ENCODE measurements at regions not wholly inside any gene's neighbourhood (a gene's known extent, or its start where the extent isn't known, plus 50 kb on each side); places are given as distances from the start of the nearest gene placed in this dataset.

DNA sequence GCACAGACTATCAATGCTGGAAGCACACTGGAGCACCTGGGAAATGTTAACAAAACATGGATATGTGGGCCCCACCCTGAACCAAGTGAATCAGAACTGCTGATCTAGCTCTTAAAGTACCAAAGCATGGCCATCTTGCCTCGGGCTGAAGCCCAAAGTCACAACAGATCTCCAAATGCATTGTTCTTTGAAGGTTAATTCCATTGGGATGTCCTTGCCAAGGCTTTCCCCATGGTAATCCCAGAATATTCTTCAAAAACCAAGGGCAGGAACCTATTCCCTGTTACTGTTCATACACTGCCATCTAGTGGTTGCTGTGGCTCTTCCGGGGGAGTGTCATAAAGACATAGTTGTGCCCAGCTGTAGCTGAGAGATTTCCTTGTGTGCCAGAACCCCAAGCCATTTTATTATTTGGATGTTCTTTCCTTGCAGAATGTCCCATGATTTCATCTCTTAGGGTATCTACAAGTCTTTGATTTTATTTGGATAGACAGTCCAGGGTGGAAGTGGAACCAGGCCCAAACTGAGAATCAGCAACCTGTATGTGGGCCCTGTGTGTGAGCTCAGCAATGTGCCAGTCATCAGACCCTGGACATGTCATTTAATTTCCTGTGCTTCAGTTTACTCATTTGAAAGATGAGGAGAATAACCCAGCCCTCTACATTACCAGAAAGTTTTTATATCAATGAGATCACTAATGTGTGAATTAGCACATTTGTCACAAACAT, 290.0 kb downstream of the ACTL7B start:
- H2BK5ac ChIP-seq (ENCODE audit: low read depth, low read length, poor library complexity, severe bottlenecking) = no peak overlapping the region
- peak overlapping the region in 1 of 2 experiments; percentile 4; a peak in 1 of 4 replicates for H4K8ac ChIP-seq (ENCODE audit: low read depth in 2 of 2, low read length in 2 of 2)
- POLR2A ChIA-PET (ENCODE audit: unreplicated experiment) = no interaction called here
- no peaks in the 10 kb centered on the region for H3K27me3 ChIP-seq (ENCODE audit: control insufficient read depth, insufficient read depth, low read length)
- no peak overlapping the region for H3K14ac ChIP-seq (replicated peaks; ENCODE audit: low read depth, low read length)
- H3K36me3 ChIP-seq (ENCODE audit: control insufficient read depth, insufficient read depth, low read length) = no peaks in the 10 kb centered on the region
- DNase-seq (peak; percentile 88), ATAC-seq (ENCODE audit: low read depth) (peak; percentile 94)
- WGBS, 2 experiments (ENCODE audit: extremely low coverage in 2 of 2, insufficient read length in 1 of 2) = 0% methylated on average over 1 of the region's 2 CpGs; no CpG with 5 or more reads in 1 of the 2 experiments
- no peak overlapping the region for H3K27ac ChIP-seq (ENCODE audit: insufficient read depth, low read length)
- H2BK15ac ChIP-seq (ENCODE audit: low read depth, low read length) = peak overlapping the region; percentile 18; the same call in 1 of the 3 replicates
- no peaks in the 10 kb centered on the region; the same call in 1 of the 2 replicates for H3K4me1 ChIP-seq (ENCODE audit: control insufficient read depth, insufficient read depth, low read length)
- H3K9me3 ChIP-seq (ENCODE audit: control insufficient read depth, insufficient read depth, low read length) = no peaks in the 10 kb centered on the region
- intact Hi-C loops (cut with micrococcal nuclease) = loop anchor here (1.0 to 10.0 kb wide), 10 partner anchors 123 to 1144 kb away; no protein-coding TSS in a partner anchor
- no peak overlapping the region for H2AK9ac ChIP-seq (replicated peaks; ENCODE audit: low read depth, low read length, poor library complexity)
- H3K4ac ChIP-seq (ENCODE audit: low read depth, low read length) = no peak overlapping the region; the same call in 1 of the 2 replicates
- H3K18ac ChIP-seq (ENCODE audit: low read depth, low read length) = no peak overlapping the region
- H2AFZ ChIP-seq (replicated peaks; ENCODE audit: low read length, poor library complexity) = peak overlapping the region; percentile 38
- dilution Hi-C loops (cut with HindIII; ENCODE audit: low sequenced_read_pairs, unreplicated experiment) = no loop called here
- in situ Hi-C loops (cut with MboI; ENCODE audit: low sequenced_read_pairs) = loop anchor here (5.0 to 25.0 kb wide), 3 partner anchors 281 to 1089 kb away; no protein-coding TSS in a partner anchor
- peak overlapping the region; percentile 51 for H2BK20ac ChIP-seq (ENCODE audit: low read depth, low read length)
- CTCF ChIA-PET = interaction anchor here (0.6 to 1.9 kb wide), 5 partner anchors 11 to 1081 kb away, joined by 3 to 5 read pairs (median 4); no protein-coding TSS in a partner anchor
- no peaks in the 10 kb centered on the region for H4K20me1 ChIP-seq (ENCODE audit: insufficient read depth, low read length)
- H3K9me1 ChIP-seq (ENCODE audit: insufficient read depth, low read length) = no peaks in the 10 kb centered on the region
- H2BK120ac ChIP-seq (ENCODE audit: low read depth, low read length) = no peak overlapping the region
- H4K91ac ChIP-seq (ENCODE audit: insufficient read depth, low read depth, low read length) = no peak overlapping the region
- H3K4me3 ChIP-seq (ENCODE audit: insufficient read depth, low read depth, low read length) = no peak overlapping the region
- H3K23ac ChIP-seq (ENCODE audit: low read depth, low read length) = no peak overlapping the region
- BruUV-seq (replicated peaks) = no TSS peak
- H2AK5ac ChIP-seq (ENCODE audit: low read depth, low read length) = 0 out of 2 replicates have a peak overlapping the region, but pooled peaks have one; percentile 3
- no peak overlapping the region for H3K56ac ChIP-seq (ENCODE audit: extremely low read depth, insufficient read depth, low read length)
- no peak overlapping the region for H3K9ac ChIP-seq (ENCODE audit: low read depth, low read length)
- no peak overlapping the region for H3K4me2 ChIP-seq (ENCODE audit: low read depth, low read length)
- no peaks in the 10 kb centered on the region for H3K79me1 ChIP-seq (ENCODE audit: low read depth in 1 of 2, low read length in 2 of 2)
- no peak overlapping the region; the same call in 1 of the 2 replicates for H4K5ac ChIP-seq (ENCODE audit: low read depth, low read length)
- TF ChIP-seq POLR2A (IDR thresholded peaks at IDR 0.05; ENCODE audit: low read depth, low read length) = peak; percentile 69
- TF ChIP-seq, protein P1, sequence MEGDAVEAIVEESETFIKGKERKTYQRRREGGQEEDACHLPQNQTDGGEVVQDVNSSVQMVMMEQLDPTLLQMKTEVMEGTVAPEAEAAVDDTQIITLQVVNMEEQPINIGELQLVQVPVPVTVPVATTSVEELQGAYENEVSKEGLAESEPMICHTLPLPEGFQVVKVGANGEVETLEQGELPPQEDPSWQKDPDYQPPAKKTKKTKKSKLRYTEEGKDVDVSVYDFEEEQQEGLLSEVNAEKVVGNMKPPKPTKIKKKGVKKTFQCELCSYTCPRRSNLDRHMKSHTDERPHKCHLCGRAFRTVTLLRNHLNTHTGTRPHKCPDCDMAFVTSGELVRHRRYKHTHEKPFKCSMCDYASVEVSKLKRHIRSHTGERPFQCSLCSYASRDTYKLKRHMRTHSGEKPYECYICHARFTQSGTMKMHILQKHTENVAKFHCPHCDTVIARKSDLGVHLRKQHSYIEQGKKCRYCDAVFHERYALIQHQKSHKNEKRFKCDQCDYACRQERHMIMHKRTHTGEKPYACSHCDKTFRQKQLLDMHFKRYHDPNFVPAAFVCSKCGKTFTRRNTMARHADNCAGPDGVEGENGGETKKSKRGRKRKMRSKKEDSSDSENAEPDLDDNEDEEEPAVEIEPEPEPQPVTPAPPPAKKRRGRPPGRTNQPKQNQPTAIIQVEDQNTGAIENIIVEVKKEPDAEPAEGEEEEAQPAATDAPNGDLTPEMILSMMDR (conservative IDR thresholded peaks at IDR 0.05; ENCODE audit: low read depth, low read length) = peak; percentile 96
- TF ChIP-seq CHD1 (IDR thresholded peaks at IDR 0.05; ENCODE audit: low read depth, low read length) = peak; percentile 38; the same call in 1 of the 2 replicates
- no peak for TF ChIP-seq FOS (IDR thresholded peaks at IDR 0.05; ENCODE audit: low read depth, low read length)
- TF ChIP-seq RCOR1 (IDR thresholded peaks at IDR 0.05; ENCODE audit: insufficient replicate concordance, low read length) = no peak
- no peak for TF ChIP-seq CEBPB (IDR thresholded peaks at IDR 0.05; ENCODE audit: low read depth, low read length)
- TF ChIP-seq, protein P2, sequence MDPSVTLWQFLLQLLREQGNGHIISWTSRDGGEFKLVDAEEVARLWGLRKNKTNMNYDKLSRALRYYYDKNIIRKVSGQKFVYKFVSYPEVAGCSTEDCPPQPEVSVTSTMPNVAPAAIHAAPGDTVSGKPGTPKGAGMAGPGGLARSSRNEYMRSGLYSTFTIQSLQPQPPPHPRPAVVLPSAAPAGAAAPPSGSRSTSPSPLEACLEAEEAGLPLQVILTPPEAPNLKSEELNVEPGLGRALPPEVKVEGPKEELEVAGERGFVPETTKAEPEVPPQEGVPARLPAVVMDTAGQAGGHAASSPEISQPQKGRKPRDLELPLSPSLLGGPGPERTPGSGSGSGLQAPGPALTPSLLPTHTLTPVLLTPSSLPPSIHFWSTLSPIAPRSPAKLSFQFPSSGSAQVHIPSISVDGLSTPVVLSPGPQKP (IDR thresholded peaks at IDR 0.05; ENCODE audit: borderline replicate concordance, low read depth, low read length) = no peak
- TF ChIP-seq MXI1 (IDR thresholded peaks at IDR 0.05; ENCODE audit: borderline replicate concordance, low read depth, low read length) = no peak
- no peak for TF ChIP-seq BHLHE40 (IDR thresholded peaks at IDR 0.05; ENCODE audit: low read depth, low read length)
- TF ChIP-seq, protein P3, sequence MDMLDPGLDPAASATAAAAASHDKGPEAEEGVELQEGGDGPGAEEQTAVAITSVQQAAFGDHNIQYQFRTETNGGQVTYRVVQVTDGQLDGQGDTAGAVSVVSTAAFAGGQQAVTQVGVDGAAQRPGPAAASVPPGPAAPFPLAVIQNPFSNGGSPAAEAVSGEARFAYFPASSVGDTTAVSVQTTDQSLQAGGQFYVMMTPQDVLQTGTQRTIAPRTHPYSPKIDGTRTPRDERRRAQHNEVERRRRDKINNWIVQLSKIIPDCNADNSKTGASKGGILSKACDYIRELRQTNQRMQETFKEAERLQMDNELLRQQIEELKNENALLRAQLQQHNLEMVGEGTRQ (IDR thresholded peaks at IDR 0.05; ENCODE audit: low read depth, low read length) = no peak
- peak; percentile 99 for TF ChIP-seq RAD21 (IDR thresholded peaks at IDR 0.05; ENCODE audit: low read length)
- peak; percentile 6; the same call in 1 of the 2 replicates for TF ChIP-seq MAFK (IDR thresholded peaks at IDR 0.05; ENCODE audit: low read depth, low read length)
- no peak for TF ChIP-seq RFX5 (IDR thresholded peaks at IDR 0.05; ENCODE audit: low read depth, low read length)
- peak; percentile 98 for TF ChIP-seq SMC3 (IDR thresholded peaks at IDR 0.05; ENCODE audit: low read depth, low read length)
